HG03439 (cell line): ENCODE measurements at regions not wholly inside any gene's neighbourhood (a gene's known extent, or its start where the extent isn't known, plus 50 kb on each side); places are given as distances from the start of the nearest gene placed in this dataset.
"Not testable (repeated sequence)": the region's sequence is repeated elsewhere in the genome, so short reads cannot be mapped to it uniquely, and the experiment has no call there.

ENCODE experiments used
- ATAC-seq: cut with Tn5 transposase; IDR thresholded peaks from one replicate; pipeline ENCODE4 v1.9.1; 2021; ENCODE audit warnings: mild to moderate bottlenecking, moderate library complexity; ENCODE audit not compliant: unreplicated experiment

GRCh38 chr11:115636753-115637527, 132.7 kb upstream of the CADM1 start:
- no peak for ATAC-seq

- not testable (repeated sequence) for ATAC-seq
These were observed 129.8 kb upstream of the CADM1 start for GRCh38 chr11:115633977-115634376.

GRCh38 chr11:115632061-115632460, 127.8 kb upstream of the CADM1 start:
- no peak for ATAC-seq

- ATAC-seq = no peak
These were observed 127.4 kb upstream of the CADM1 start for GRCh38 chr11:115631609-115632008.

GRCh38 chr11:115630214-115630613, 126.0 kb upstream of the CADM1 start:
- ATAC-seq = no peak

- no peak for ATAC-seq
These were observed 125.3 kb upstream of the CADM1 start for GRCh38 chr11:115629456-115630015.

- ATAC-seq = no peak
These were observed 123.6 kb upstream of the CADM1 start for GRCh38 chr11:115627666-115628460.

GRCh38 chr11:115627071-115627470, 122.9 kb upstream of the CADM1 start:
- no peak for ATAC-seq

- no peak for ATAC-seq
These were observed 122.2 kb upstream of the CADM1 start for GRCh38 chr11:115626414-115626813.

GRCh38 chr11:115625502-115625901, 121.3 kb upstream of the CADM1 start:
- no peak for ATAC-seq

- ATAC-seq = no peak
These were observed 119.8 kb upstream of the CADM1 start for GRCh38 chr11:115624065-115624464.

GRCh38 chr11:115623021-115623451, 118.8 kb upstream of the CADM1 start:
- no peak for ATAC-seq

- no peak for ATAC-seq
These were observed 114.2 kb upstream of the CADM1 start for GRCh38 chr11:115618428-115618827.

GRCh38 chr11:115617767-115618166, 113.6 kb upstream of the CADM1 start:
- ATAC-seq = no peak

GRCh38 chr11:115616971-115617370, 112.8 kb upstream of the CADM1 start:
- no peak for ATAC-seq

- no peak for ATAC-seq
These were observed 109.9 kb upstream of the CADM1 start for GRCh38 chr11:115613986-115614632.

GRCh38 chr11:115613004-115613403, 108.8 kb upstream of the CADM1 start:
- ATAC-seq = no peak

GRCh38 chr11:115612046-115612730, 108.0 kb upstream of the CADM1 start:
- no peak for ATAC-seq

GRCh38 chr11:115611343-115611742, 107.1 kb upstream of the CADM1 start:
- ATAC-seq = no peak

GRCh38 chr11:115610908-115611307, 106.7 kb upstream of the CADM1 start:
- no peak for ATAC-seq

- ATAC-seq = not testable (repeated sequence)
These were observed 106.0 kb upstream of the CADM1 start for GRCh38 chr11:115610234-115610633.
